ENCODE measurements at regions not wholly inside any gene's neighbourhood (a gene's known extent, or its start where the extent isn't known, plus 50 kb on each side); places are given as distances from the start of the nearest gene placed in this dataset.

- DNase-seq = no peak
These were observed 133.3 kb downstream of the MGAT5B start for GRCh38 chr17:77001487-77001886.

- no peak for DNase-seq
These were observed 134.2 kb downstream of the MGAT5B start for GRCh38 chr17:77002103-77003045.

GRCh38 chr17:77003699-77004098 is 135.5 kb downstream of the MGAT5B start:
- no peak for DNase-seq

GRCh38 chr17:77006971-77007649 is 133.7 kb upstream of the SEC14L1 start:
- DNase-seq = no peak

GRCh38 chr17:77009877-77010276 is 130.9 kb upstream of the SEC14L1 start:
- no peak for DNase-seq

- DNase-seq = no peak
These were observed 130.1 kb upstream of the SEC14L1 start for GRCh38 chr17:77010667-77011066.

GRCh38 chr17:77011173-77012011 is 129.4 kb upstream of the SEC14L1 start:
- no peak for DNase-seq

GRCh38 chr17:77018504-77018903 is 122.3 kb upstream of the SEC14L1 start:
- no peak for DNase-seq

GRCh38 chr17:77019893-77020379 is 120.8 kb upstream of the SEC14L1 start:
- DNase-seq = no peak

GRCh38 chr17:77020973-77021372 is 119.8 kb upstream of the SEC14L1 start:
- DNase-seq = no peak

- no peak for DNase-seq
These were observed 118.0 kb upstream of the SEC14L1 start for GRCh38 chr17:77022766-77023165.

- no peak for DNase-seq
These were observed 115.0 kb upstream of the SEC14L1 start for GRCh38 chr17:77025781-77026180.

- no peak for DNase-seq
These were observed 113.4 kb upstream of the SEC14L1 start for GRCh38 chr17:77027271-77027889.

- DNase-seq = no peak
These were observed 111.9 kb upstream of the SEC14L1 start for GRCh38 chr17:77028900-77029299.

GRCh38 chr17:77032929-77033328 is 107.8 kb upstream of the SEC14L1 start:
- DNase-seq = no peak

- DNase-seq = no peak
These were observed 106.8 kb upstream of the SEC14L1 start for GRCh38 chr17:77033892-77034404.

GRCh38 chr17:77034677-77035424 is 105.9 kb upstream of the SEC14L1 start:
- no peak for DNase-seq

GRCh38 chr17:77035526-77035925 is 105.2 kb upstream of the SEC14L1 start:
- DNase-seq = no peak

GRCh38 chr17:77036136-77036840 is 104.5 kb upstream of the SEC14L1 start:
- peak; percentile 38 for DNase-seq

GRCh38 chr17:77036841-77037381 is 103.9 kb upstream of the SEC14L1 start:
- DNase-seq = peak; percentile 85

GRCh38 chr17:77037943-77038342 is 102.8 kb upstream of the SEC14L1 start:
- no peak for DNase-seq
